Adrenal gland (tissue), 5 donors: ENCODE measurements at regions not wholly inside any gene's neighbourhood (a gene's known extent, or its start where the extent isn't known, plus 50 kb on each side); places are given as distances from the start of the nearest gene placed in this dataset.
"Not testable (repeated sequence)": the region's sequence is repeated elsewhere in the genome, so short reads cannot be mapped to it uniquely, and the experiment has no call there.

ENCODE experiments used
- POLR2A ChIP-seq, 2 donors: fragments of 450-650 bp; IDR thresholded peaks; one replicate each; pipeline ENCODE4 v1.6.1; 2017; ENCODE audit warnings: antibody characterized with exemption in 2 of 2, mild to moderate bottlenecking in 2 of 2, moderate library complexity in 1 of 2
- TF ChIP-seq, protein P1 (sequence below), 6 experiments: fragments of 450-650 bp in 4 of 6; fragments of 200-600 bp in 2 of 6; sonication (generic) in 1 of 6; IDR thresholded peaks; 1 replicate in 5 of 6; 2 replicates in 1 of 6; pipeline versions ENCODE4 v1.5.1 to v1.8.0; 2016 to 2021; ENCODE audit warnings: antibody characterized with exemption in 6 of 6, mild to moderate bottlenecking in 2 of 6, moderate library complexity in 1 of 6
- donor health status: DM: no; HTN: no; CAD: no.

DNA sequence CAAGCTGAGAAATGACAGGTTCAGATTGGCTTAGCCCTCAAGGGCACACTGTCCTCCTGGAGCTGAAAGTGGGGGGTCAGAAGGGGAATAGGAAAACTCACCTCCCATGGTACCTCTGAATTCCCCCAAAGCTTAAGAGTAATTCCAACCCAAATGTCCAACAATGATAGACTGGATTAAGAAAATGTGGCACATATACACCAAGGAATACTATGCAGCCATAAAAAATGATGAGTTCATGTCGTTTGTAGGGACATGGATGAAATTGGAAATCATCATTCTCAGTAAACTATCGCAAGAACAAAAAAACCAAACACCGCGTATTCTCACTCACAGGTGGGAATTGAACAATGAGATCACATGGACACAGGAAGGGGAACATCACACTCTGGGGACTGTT lies 173.6 kb upstream of the PDE10A start:
- TF ChIP-seq POLR2A (IDR thresholded peaks at IDR 0.05): not testable (repeated sequence)
- TF ChIP-seq, protein P1, sequence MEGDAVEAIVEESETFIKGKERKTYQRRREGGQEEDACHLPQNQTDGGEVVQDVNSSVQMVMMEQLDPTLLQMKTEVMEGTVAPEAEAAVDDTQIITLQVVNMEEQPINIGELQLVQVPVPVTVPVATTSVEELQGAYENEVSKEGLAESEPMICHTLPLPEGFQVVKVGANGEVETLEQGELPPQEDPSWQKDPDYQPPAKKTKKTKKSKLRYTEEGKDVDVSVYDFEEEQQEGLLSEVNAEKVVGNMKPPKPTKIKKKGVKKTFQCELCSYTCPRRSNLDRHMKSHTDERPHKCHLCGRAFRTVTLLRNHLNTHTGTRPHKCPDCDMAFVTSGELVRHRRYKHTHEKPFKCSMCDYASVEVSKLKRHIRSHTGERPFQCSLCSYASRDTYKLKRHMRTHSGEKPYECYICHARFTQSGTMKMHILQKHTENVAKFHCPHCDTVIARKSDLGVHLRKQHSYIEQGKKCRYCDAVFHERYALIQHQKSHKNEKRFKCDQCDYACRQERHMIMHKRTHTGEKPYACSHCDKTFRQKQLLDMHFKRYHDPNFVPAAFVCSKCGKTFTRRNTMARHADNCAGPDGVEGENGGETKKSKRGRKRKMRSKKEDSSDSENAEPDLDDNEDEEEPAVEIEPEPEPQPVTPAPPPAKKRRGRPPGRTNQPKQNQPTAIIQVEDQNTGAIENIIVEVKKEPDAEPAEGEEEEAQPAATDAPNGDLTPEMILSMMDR (IDR thresholded peaks at IDR 0.05): not testable (repeated sequence)
